ENCODE measurements at regions not wholly inside any gene's neighbourhood (a gene's known extent, or its start where the extent isn't known, plus 50 kb on each side); places are given as distances from the start of the nearest gene placed in this dataset.
"Not testable (repeated sequence)": the region's sequence is repeated elsewhere in the genome, so short reads cannot be mapped to it uniquely, and the experiment has no call there.

GRCh38 chrX:96546281-96546680 is 138.4 kb upstream of the DIAPH2 start:
- H3K4me3 ChIP-seq (ENCODE audit: low read depth, low read length); H3K27ac ChIP-seq (ENCODE audit: insufficient read depth, low read length, poor library complexity, severe bottlenecking): not testable (repeated sequence)

GRCh38 chrX:96551322-96551872 is 133.2 kb upstream of the DIAPH2 start:
- H3K4me3 Mint-ChIP-seq, result no peak overlapping the region
- no peak for ATAC-seq (ENCODE audit: low read depth in 2 of 2)
- no peaks in the 10 kb centered on the region for H3K9me3 ChIP-seq (ENCODE audit: control insufficient read depth in 2 of 2, low read length in 2 of 2)
- no peak overlapping the region for H3K4me3 ChIP-seq (ENCODE audit: low read depth, low read length)
- no peak overlapping the region for H3K27ac Mint-ChIP-seq
- H3K27ac ChIP-seq (ENCODE audit: insufficient read depth, low read length, poor library complexity, severe bottlenecking), result no peak overlapping the region
- DNase-seq, result no peak
- no peaks in the 10 kb centered on the region for H3K4me1 Mint-ChIP-seq
- no peaks in the 10 kb centered on the region for H3K27me3 ChIP-seq (ENCODE audit: control insufficient read depth, insufficient read depth, low read length)
- no peaks in the 10 kb centered on the region for H3K9me3 Mint-ChIP-seq
- H3K27me3 Mint-ChIP-seq, result no peaks in the 10 kb centered on the region
- no peaks in the 10 kb centered on the region for H3K4me1 ChIP-seq (ENCODE audit: control insufficient read depth, insufficient read depth, low read length, poor library complexity, severe bottlenecking)
- no peaks in the 10 kb centered on the region for H3K36me3 ChIP-seq (ENCODE audit: control insufficient read depth, insufficient read depth, low read length)
- no peaks in the 10 kb centered on the region for H3K36me3 Mint-ChIP-seq

More at GRCh38 chrX:96546281-96546680, 138.4 kb upstream of the DIAPH2 start:
- H3K9me3 Mint-ChIP-seq; H3K4me3 Mint-ChIP-seq; ATAC-seq (ENCODE audit: low read depth in 2 of 2); H3K36me3 Mint-ChIP-seq; H3K36me3 ChIP-seq (ENCODE audit: control insufficient read depth, insufficient read depth, low read length); DNase-seq; H3K4me1 ChIP-seq (ENCODE audit: control insufficient read depth, insufficient read depth, low read length, poor library complexity, severe bottlenecking); H3K27me3 Mint-ChIP-seq; H3K27me3 ChIP-seq (ENCODE audit: control insufficient read depth, insufficient read depth, low read length); H3K27ac Mint-ChIP-seq; H3K4me1 Mint-ChIP-seq; H3K9me3 ChIP-seq (ENCODE audit: control insufficient read depth in 2 of 2, low read length in 2 of 2): not testable (repeated sequence)

GRCh38 chrX:96556886-96557285 is 127.8 kb upstream of the DIAPH2 start:
- Mint-ChIP-seq H3K4me1 (no peaks in the 10 kb centered on the region), H3K27ac (no peak overlapping the region), H3K27me3 (no peaks in the 10 kb centered on the region), H3K9me3 (no peaks in the 10 kb centered on the region), H3K36me3 (no peaks in the 10 kb centered on the region), H3K4me3 (no peak overlapping the region)
- Histone ChIP-seq H3K27me3 (ENCODE audit: control insufficient read depth, insufficient read depth, low read length) (no peaks in the 10 kb centered on the region), H3K4me3 (ENCODE audit: low read depth, low read length) (no peak overlapping the region), H3K4me1 (ENCODE audit: control insufficient read depth, insufficient read depth, low read length, poor library complexity, severe bottlenecking) (no peaks in the 10 kb centered on the region), H3K9me3 (ENCODE audit: control insufficient read depth in 2 of 2, low read length in 2 of 2) (no peaks in the 10 kb centered on the region), H3K36me3 (ENCODE audit: control insufficient read depth, insufficient read depth, low read length) (no peaks in the 10 kb centered on the region), H3K27ac (ENCODE audit: insufficient read depth, low read length, poor library complexity, severe bottlenecking) (no peak overlapping the region)
- no peak for DNase-seq
- ATAC-seq (ENCODE audit: low read depth in 2 of 2), result no peak

- not testable (repeated sequence) for H3K36me3 ChIP-seq (ENCODE audit: control insufficient read depth, insufficient read depth, low read length); H3K4me1 ChIP-seq (ENCODE audit: control insufficient read depth, insufficient read depth, low read length, poor library complexity, severe bottlenecking); H3K9me3 Mint-ChIP-seq; DNase-seq; H3K27me3 Mint-ChIP-seq; ATAC-seq (ENCODE audit: low read depth in 2 of 2); H3K4me1 Mint-ChIP-seq; H3K36me3 Mint-ChIP-seq; H3K27me3 ChIP-seq (ENCODE audit: control insufficient read depth, insufficient read depth, low read length); H3K4me3 Mint-ChIP-seq; H3K27ac ChIP-seq (ENCODE audit: insufficient read depth, low read length, poor library complexity, severe bottlenecking); H3K9me3 ChIP-seq (ENCODE audit: control insufficient read depth in 2 of 2, low read length in 2 of 2); H3K27ac Mint-ChIP-seq; H3K4me3 ChIP-seq (ENCODE audit: low read depth, low read length)
Measured at GRCh38 chrX:96561129-96561528, 123.5 kb upstream of the DIAPH2 start.

- no peak overlapping the region for H3K27ac ChIP-seq (ENCODE audit: insufficient read depth, low read length, poor library complexity, severe bottlenecking)
- H3K27ac Mint-ChIP-seq, result no peak overlapping the region
- H3K36me3 Mint-ChIP-seq, result no peaks in the 10 kb centered on the region
- H3K4me3 Mint-ChIP-seq, result no peak overlapping the region
- no peaks in the 10 kb centered on the region for H3K36me3 ChIP-seq (ENCODE audit: control insufficient read depth, insufficient read depth, low read length)
- DNase-seq (no peak), ATAC-seq (ENCODE audit: low read depth in 2 of 2) (no peak)
- no peaks in the 10 kb centered on the region for H3K27me3 ChIP-seq (ENCODE audit: control insufficient read depth, insufficient read depth, low read length)
- H3K9me3 ChIP-seq (ENCODE audit: control insufficient read depth in 2 of 2, low read length in 2 of 2), result no peaks in the 10 kb centered on the region
- H3K9me3 Mint-ChIP-seq, result no peaks in the 10 kb centered on the region
- H3K4me1 Mint-ChIP-seq, result no peaks in the 10 kb centered on the region
- no peak overlapping the region for H3K4me3 ChIP-seq (ENCODE audit: low read depth, low read length)
- H3K27me3 Mint-ChIP-seq, result no peaks in the 10 kb centered on the region
- H3K4me1 ChIP-seq (ENCODE audit: control insufficient read depth, insufficient read depth, low read length, poor library complexity, severe bottlenecking), result no peaks in the 10 kb centered on the region
Measured at GRCh38 chrX:96563646-96564045, 121.0 kb upstream of the DIAPH2 start.

- H3K27ac ChIP-seq (ENCODE audit: insufficient read depth, low read length, poor library complexity, severe bottlenecking), result no peak overlapping the region
- Mint-ChIP-seq H3K36me3 (no peaks in the 10 kb centered on the region), H3K4me3 (no peak overlapping the region), H3K27me3 (no peaks in the 10 kb centered on the region), H3K4me1 (no peaks in the 10 kb centered on the region), H3K9me3 (no peaks in the 10 kb centered on the region), H3K27ac (no peak overlapping the region)
- H3K4me1 ChIP-seq (ENCODE audit: control insufficient read depth, insufficient read depth, low read length, poor library complexity, severe bottlenecking), result no peaks in the 10 kb centered on the region
- H3K9me3 ChIP-seq (ENCODE audit: control insufficient read depth in 2 of 2, low read length in 2 of 2), result no peaks in the 10 kb centered on the region
- DNase-seq, result no peak
- no peak for ATAC-seq (ENCODE audit: low read depth in 2 of 2)
- no peak overlapping the region for H3K4me3 ChIP-seq (ENCODE audit: low read depth, low read length)
- H3K36me3 ChIP-seq (ENCODE audit: control insufficient read depth, insufficient read depth, low read length), result no peaks in the 10 kb centered on the region
- no peaks in the 10 kb centered on the region for H3K27me3 ChIP-seq (ENCODE audit: control insufficient read depth, insufficient read depth, low read length)
Measured at GRCh38 chrX:96564595-96564994, 120.0 kb upstream of the DIAPH2 start.

- Histone ChIP-seq H3K4me1 (ENCODE audit: control insufficient read depth, insufficient read depth, low read length, poor library complexity, severe bottlenecking) (no peaks in the 10 kb centered on the region), H3K4me3 (ENCODE audit: low read depth, low read length) (no peak overlapping the region), H3K27me3 (ENCODE audit: control insufficient read depth, insufficient read depth, low read length) (no peaks in the 10 kb centered on the region), H3K9me3 (ENCODE audit: control insufficient read depth in 2 of 2, low read length in 2 of 2) (no peaks in the 10 kb centered on the region), H3K36me3 (ENCODE audit: control insufficient read depth, insufficient read depth, low read length) (no peaks in the 10 kb centered on the region), H3K27ac (ENCODE audit: insufficient read depth, low read length, poor library complexity, severe bottlenecking) (no peak overlapping the region)
- Mint-ChIP-seq H3K4me1 (no peaks in the 10 kb centered on the region), H3K9me3 (no peaks in the 10 kb centered on the region), H3K4me3 (no peak overlapping the region), H3K36me3 (no peaks in the 10 kb centered on the region), H3K27me3 (no peaks in the 10 kb centered on the region), H3K27ac (no peak overlapping the region)
- ATAC-seq (ENCODE audit: low read depth in 2 of 2) (no peak), DNase-seq (no peak)
Measured at GRCh38 chrX:96566878-96567277, 117.8 kb upstream of the DIAPH2 start.

GRCh38 chrX:96568071-96568470 is 116.6 kb upstream of the DIAPH2 start:
- Histone ChIP-seq H3K27me3 (ENCODE audit: control insufficient read depth, insufficient read depth, low read length) (no peaks in the 10 kb centered on the region), H3K9me3 (ENCODE audit: control insufficient read depth in 2 of 2, low read length in 2 of 2) (no peaks in the 10 kb centered on the region), H3K4me3 (ENCODE audit: low read depth, low read length) (no peak overlapping the region), H3K4me1 (ENCODE audit: control insufficient read depth, insufficient read depth, low read length, poor library complexity, severe bottlenecking) (no peaks in the 10 kb centered on the region), H3K27ac (ENCODE audit: insufficient read depth, low read length, poor library complexity, severe bottlenecking) (no peak overlapping the region), H3K36me3 (ENCODE audit: control insufficient read depth, insufficient read depth, low read length) (no peaks in the 10 kb centered on the region)
- no peaks in the 10 kb centered on the region for H3K4me1 Mint-ChIP-seq
- no peak overlapping the region for H3K27ac Mint-ChIP-seq
- H3K27me3 Mint-ChIP-seq, result peaks cover 4% of the 10 kb centered on the region
- H3K4me3 Mint-ChIP-seq, result no peak overlapping the region
- ATAC-seq (ENCODE audit: low read depth in 2 of 2), result no peak
- peaks cover 0 to 1% (median 0%) of the 10 kb centered on the region in 7 donors for H3K9me3 Mint-ChIP-seq
- H3K36me3 Mint-ChIP-seq, result no peaks in the 10 kb centered on the region
- DNase-seq, result no peak
